HG03159 (cell line): ENCODE measurements at regions not wholly inside any gene's neighbourhood (a gene's known extent, or its start where the extent isn't known, plus 50 kb on each side); places are given as distances from the start of the nearest gene placed in this dataset.

Experiments used
- ATAC-seq: cut with Tn5 transposase; IDR thresholded peaks from one replicate; pipeline ENCODE4 v1.9.1; 2021; ENCODE audit warnings: mild to moderate bottlenecking, moderate library complexity; ENCODE audit not compliant: unreplicated experiment

DNA sequence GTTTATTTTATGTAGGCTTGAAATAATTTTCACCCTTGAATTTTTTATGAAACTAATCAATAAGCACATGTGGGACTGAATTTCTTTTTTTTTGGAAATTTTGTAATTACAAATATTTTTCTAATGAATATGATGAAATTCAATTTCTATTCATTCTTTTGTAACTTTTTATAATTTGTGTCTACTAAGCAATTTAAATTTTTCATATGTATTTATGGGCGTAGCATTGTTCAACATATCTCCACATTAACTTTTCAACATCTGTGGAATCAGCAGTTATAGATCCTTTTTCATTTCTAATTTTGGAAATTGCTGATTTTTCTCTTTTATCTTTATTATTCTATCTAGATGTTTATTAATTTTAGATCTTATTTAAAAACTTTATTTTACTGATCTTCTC is 1320.3 kb downstream of the C4orf33 start:
- ATAC-seq: no peak

DNA sequence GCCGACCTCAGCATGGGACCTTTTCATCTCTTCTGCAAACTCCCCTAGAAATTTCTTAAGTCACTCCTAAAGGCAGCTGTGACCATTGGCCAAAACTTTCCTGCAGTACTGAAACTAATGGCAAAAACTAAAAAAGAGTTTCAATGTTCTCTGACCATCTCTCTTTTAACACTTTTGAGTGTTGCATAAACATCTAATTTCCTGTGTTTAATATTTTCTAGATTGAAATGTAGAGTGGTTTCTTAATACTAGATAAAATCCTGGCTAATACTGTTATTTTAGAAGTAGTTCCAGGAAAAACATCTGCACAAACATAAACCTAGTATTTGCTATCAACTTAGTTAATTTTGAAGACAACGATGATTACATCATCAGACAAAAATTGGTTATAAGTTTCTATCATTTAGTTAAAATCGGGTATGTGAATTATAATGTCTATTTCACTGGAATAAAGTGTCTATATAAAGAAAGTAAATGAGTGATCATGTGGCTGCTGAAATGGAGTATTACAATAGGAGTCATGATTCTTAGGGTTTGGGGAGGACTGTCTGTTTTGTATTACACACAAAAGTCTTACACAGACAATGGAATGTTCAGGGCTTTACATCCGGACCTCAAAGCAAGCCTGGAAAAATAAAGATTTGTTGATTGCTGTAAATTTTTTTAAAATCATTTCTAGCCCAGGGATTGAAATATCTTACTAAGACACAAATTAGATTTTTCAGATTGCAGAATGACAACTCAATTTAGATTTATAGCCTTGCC is 1323.4 kb downstream of the C4orf33 start:
- ATAC-seq: no peak

DNA sequence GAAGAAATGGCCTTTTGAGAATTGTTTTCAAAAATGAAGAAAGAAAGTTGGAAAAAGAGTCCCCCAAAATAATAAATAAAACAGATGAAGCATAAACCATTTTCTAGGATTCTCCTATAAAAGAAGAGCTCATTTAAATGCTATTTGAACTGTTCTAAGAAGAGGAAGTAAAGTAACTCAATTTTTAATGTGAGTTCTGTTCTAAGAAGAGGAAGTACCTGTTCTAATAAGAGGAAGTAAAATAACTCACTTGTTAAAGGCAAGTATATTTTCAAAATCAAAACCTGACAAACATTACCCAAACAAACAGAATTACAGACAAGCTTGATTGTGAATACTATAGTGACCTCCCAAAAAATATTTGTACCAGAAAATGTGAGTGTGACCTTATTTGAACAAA is 1326.3 kb downstream of the C4orf33 start:
- no peak for ATAC-seq

DNA sequence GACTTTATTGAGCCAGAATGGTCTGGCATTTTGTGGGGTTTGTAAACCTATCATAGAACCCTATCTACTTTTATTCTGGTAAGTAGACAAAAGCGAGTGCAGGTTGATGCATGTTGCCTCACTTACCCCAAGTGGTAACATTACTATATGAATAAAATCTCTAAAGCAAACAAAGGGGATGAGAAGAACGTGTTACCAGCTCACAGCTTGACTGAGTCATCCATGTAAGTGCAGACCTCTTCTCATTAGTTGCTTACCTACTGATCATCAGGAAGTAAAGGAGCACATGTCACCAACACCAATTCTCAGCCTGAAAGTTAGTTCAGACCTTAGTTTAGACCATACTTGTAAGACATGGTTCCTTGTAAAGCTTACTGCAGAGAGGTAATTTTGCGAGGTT is 1328.3 kb downstream of the C4orf33 start:
- no peak for ATAC-seq

DNA sequence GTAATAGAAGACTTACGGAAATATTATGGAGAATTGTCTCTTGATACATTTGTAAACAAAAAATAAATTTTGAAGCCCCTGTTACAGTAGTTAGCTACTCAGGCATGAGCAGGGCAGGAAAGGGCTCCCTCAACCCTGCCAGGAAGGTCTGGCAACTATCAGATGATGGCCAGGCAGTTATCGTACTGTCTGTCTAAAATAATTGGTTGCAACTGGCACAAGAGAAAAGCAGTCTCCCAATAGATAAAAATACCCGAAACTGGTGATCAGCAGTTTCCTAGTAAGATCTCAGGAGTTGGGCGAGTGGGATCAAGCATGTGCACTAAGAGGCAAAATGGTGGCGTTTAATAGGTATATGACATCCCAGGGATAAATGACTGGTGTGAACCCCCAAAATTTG is 1336.3 kb downstream of the C4orf33 start:
- no peak for ATAC-seq

DNA sequence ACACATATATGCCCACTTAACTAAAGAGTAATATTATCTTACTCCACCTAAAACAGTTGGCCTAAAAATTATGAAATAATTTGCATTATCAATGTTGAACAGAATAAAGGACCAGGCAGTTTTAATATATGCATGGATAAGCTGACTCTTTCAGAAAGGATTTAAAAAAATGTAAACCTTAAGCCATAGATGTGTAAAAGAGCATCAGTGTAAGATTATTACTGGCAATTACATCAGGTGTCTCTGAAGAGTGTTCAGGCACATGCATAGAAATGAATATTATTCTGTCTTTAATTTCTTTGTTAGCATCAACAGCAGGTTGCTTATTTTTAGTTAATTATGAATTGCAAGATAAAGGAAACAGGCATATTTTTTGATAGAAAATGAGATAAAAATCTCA is 1353.8 kb downstream of the C4orf33 start:
- ATAC-seq: no peak

DNA sequence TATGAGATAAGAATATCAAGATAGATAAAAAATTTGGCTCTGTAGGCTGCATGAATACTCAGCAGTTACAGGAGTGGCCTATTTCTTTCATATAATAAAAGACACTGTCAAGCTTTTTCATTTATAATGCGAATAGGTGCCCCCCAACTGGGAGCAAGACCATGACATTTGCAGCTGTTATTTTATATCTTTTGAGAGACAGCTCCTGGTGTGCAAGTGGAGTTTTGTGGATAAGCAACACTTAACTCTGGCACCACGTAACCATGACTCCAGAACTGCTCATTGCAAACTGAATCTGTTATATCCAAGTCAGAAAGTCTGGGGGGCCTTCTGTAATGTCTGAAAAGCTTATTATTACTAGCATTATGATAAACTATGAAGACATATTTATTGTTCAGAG is 1372.4 kb downstream of the C4orf33 start:
- ATAC-seq: no peak

DNA sequence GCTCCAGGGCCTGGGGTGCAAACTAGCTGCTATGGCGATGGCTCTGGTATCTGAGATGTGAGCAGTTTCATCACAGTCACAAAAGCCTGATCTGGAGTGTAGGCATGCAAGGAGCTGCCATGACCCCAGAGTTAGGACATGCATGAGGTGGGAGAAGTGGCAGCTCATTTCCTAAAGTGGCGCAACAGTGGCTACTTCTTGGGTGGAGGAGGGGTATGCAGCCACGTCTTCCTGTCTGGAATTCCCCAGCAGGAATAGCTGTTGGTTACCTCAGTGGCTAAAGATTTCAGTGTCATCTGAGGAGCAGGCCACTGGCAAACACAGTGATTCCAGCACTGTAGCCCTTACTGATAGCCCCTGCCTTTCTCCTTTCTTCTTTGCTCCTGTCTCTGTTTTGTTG is 1382.5 kb downstream of the C4orf33 start:
- ATAC-seq: no peak

DNA sequence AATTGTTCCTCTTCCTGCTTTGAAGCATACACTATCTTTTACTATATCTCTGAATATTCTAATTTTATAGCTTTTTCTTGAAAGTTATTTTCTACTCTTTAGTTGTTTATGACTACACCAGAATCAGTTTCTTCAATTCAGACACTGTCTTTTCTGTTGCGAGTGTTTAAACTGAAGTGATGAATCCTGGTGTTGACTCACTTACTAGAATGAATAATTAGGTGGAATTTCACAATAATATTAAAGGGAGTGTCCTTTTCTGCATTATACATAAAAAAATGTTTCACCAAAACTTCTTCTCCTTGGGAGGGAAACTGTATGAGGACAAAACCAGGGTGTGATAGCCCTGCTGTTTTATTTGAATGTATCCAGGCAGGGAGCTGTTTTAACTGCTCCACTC is 1383.1 kb downstream of the C4orf33 start:
- no peak for ATAC-seq

DNA sequence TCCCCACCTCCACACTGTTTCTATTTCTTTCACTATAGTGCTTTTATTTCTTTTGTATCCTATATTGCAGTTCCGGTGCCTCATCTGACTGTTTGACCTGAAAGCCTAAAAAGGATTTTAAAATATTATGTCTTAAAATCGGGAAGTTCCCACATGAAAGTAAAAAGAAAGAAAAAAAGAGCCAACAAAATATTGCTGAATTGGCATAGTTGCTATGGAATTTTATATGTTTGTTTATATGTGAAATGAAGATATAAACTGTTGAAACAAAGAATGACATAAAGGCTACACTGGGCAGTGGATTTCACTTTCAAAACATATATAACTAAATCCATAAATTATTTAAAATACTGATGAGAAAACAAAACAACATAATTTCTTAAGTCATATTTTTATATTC is 1383.7 kb downstream of the C4orf33 start:
- ATAC-seq: no peak

DNA sequence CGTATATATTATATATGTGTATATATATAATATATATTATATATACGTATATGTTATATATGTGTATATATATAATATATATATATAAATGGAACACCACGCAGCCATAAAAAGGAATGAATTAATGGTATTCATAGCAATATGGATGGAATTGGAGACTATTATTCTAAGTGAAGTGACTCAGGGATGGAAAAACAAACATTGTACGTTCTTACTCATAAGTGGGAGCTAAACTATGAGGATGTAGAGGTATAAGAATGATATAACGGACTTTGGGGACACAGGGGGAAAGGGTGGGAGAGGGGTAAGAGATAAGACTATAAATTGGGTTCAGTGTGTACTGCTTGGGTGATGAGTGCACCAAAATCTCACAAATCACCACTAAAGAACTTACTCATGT is 1388.9 kb downstream of the C4orf33 start:
- ATAC-seq: no peak

DNA sequence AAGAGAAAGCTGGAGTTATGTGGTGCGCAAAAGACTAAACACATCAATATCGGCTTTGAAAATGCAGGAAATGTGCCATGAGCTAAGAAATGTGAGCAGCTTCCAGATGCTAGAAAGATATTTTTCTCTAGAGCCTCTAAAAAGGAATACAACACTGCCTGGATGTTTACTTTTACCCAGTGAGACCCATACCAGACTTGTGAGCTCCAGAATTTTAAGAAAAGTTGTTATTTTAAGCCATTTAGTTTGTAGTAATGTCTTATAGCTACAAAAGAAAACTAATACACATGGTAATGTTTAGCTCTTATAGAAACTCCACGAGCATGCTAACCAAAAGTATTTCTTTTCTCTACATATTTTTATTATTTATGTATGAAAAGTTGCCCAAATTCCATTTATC is 1389.4 kb downstream of the C4orf33 start:
- ATAC-seq: no peak

DNA sequence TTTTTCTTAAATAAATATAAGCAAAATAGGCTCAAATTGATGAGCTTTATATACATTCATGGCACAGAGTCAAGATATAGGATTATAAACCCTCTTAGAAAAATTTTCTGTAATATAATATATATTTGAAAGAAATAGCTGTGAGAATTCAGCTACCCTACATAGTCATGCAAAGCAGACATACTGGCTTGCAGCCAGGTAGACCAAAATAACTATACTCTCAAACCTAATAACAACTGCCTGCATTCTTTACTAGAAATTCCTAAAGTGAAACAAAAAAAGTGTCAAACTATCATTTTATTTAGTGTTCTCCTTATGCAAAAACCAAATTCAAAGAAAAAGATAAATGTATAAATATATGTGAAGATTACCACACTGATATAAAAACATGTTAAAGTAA is 1390.2 kb downstream of the C4orf33 start:
- no peak for ATAC-seq

DNA sequence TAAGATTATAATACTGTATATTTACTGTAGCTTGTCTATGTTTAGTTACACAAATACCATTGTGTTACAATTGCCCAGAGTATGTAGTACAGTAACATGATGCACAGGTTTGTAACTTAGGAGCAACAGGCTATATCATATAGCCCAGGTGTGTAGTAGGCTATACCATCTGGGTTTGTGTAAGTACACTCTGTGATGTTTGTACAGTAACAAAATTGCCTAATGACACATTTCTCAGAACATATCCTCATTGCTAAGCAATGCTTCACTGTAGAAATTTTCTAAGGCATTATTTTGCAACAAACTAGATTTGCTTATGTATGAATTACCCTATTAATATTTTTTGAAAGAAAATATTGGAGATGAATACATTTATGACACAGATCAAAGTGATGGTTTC is 1390.9 kb downstream of the C4orf33 start:
- no peak for ATAC-seq

DNA sequence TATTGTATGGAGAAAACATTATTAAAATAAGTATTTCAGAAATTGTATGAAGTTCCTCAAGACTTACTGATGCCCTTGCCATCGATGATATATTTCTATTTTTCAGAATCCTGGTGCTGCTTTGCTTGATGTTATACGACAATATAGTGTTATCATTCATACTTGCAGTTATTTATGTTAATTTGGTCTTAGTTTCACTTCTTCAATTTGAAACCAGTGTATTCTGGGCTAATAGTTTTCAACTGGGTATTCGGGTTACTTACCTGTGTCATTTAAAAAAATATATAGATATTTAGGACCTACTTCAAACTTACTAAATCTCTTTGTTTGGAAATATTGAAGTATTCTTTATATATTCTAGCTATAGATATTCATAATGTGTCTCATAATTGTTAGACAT is 1414.7 kb downstream of the C4orf33 start:
- ATAC-seq: no peak

DNA sequence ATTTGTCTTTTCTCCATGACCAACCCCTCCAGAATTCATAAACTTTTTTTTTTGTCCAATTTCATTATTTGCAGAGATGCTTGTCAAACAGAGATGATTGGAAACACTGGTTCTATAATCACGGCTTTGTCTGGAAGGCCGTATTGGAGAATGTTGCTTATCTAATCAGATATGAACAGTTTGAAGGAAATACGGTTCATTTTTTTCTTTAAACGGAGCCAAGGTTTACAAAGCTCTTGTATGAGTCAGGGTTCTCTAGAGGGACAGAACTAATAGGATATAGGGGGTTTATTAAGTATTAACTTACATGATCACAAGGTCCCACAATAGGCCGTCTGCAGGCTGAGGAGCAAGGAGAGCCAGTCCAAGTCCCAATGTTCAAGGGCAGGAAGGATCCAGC is 1415.8 kb downstream of the C4orf33 start:
- no peak for ATAC-seq

DNA sequence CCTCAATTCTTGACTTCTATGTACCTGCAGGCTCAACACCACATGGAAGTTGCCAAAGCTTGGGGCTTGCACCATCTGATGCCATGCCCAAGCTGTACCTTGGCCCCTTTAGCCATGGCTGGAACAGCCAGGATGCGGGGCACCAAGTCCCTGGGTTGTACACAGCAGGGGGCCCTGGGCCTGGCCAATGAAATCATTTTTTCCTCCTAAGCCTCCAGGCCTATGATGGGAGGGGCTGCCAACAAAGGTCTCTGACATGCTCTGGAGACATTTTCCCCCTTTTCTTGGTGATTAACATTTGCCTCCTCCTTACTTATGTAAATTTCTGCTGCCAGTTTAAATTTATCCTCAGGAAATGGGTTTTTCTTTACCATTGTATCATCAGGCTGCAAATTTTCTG is 1428.1 kb downstream of the C4orf33 start:
- ATAC-seq: no peak

DNA sequence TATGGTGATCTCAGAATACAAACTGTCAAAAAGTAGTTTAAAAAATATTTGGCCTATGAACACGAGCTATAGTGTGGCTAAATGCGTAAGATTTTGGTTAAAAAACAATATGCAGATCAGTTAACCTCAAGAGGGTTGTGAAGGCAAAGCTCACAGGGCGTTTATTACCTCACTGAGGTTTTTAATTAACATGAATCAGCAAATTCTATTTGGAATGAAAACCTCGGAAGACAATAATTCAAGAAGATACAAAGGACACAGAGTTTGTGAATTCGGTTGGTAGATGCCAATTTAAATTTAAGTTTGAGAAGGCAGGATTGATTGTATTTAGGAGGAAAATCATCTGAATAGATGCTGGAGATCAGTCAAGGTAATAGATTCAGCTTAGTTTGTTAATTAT is 1434.6 kb downstream of the C4orf33 start:
- ATAC-seq: no peak

DNA sequence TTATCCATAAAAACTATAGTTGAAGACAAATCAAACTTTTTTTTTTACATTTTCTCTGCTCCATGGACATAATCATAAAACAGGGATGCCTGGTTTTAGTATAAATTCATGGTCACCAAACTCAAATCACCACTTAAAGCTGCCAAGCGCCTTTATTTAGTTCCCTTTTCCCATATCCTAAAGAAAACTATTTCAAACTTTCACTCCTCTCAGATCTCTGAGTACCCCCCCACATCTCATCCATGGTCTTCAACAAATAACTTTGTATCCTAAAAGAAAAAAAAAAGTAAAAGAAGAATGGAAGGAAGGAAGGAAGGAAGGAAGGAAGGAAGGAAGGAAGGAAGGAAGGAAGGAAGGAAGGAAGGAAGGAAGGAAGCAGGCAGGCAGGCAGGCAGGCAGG is 1438.7 kb downstream of the C4orf33 start:
- no peak for ATAC-seq

DNA sequence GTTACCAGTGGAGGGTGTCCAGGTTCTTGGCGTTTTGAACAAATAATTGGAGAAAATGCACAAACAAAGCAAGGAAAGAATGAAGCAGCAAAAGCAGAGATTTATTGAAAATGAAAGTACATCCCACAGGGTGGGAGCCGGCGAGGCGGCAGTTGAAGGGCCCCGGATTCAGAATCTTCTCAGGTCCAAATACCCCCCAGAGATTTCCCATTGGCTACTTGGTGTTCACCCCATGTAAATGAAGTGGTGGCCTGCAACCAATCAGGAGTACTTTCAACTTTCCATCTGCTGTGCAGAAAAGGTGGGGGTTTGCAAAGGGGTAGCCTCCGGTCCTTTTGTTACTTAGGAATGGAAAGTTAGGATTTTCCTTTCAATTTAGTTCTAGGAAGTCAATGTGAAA is 1447.0 kb downstream of the C4orf33 start:
- no peak for ATAC-seq

DNA sequence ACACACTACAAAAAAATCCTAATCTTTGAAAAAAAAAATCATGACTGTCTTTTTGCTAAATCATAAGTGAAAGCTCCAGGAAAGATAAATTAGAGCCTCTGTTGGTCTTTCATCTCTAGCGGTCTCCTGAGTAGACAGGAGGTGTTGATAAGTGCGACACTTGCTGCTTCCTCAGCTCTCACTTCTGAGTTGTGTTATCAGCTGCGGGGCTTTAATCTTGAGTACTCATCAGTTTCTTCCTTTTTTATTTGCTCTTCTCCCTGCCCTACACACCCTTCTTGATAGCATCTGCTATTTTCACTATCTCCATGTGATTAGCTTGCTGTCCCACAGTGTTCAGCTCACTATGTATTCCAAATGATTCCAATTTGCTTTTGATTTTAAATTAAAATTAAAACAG is 1449.2 kb downstream of the C4orf33 start:
- ATAC-seq: no peak

DNA sequence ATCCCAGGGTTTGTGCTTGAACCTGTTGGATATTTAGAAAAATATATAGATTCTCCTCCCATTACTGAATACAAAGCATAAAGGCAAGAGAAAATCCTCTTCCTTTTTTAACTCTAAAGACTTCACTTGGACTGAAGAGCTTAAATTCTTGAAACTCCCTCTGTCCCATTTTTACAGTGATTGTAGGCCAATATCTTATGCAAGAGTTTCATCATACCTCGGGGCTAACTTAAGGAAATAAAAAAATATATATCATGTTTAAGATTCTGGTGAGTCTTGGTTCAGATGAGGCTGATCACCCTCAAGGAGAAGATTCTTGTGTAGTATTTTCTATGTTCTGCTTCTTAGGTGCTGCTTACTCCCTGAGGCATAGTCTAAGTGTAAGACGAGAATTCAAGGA is 1449.6 kb downstream of the C4orf33 start:
- ATAC-seq: no peak

DNA sequence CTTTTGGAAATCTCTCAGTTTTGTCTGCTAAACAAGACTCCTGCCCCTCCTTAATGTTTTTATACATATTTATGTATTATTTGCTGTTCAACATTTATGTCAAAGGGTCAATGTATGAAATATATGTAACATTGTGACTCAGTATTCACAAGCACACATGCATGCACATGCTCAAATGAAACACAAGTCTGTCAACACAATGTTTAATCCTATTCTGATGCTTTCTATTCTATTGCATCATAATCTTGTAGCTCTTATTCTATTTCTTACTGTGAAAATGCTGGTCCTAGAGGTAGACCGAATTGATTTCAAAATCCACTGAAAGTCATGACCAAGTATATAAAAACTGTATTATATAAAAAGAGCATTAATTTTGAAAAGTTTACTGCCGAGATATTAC is 1463.3 kb downstream of the C4orf33 start:
- ATAC-seq: no peak
